T-helper 2 cell treated with Interferon-gamma antibody and Interleukin-4, amounts not matched to agents 5 μg/mL and 100 μg/mL, for 36 hours (primary cell): ENCODE measurements at regions not wholly inside any gene's neighbourhood (a gene's known extent, or its start where the extent isn't known, plus 50 kb on each side); places are given as distances from the start of the nearest gene placed in this dataset.

Experiments used
- DNase-seq: peaks from one replicate; pipeline ENCODE4 v3.0.0; 2021; ENCODE audit warnings: low spot score
- H3K27ac Mint-ChIP-seq: one replicate; pipeline ENCODE4 v1.8.0; 2021; ENCODE audit warnings: mild to moderate bottlenecking, mixed read lengths
- H3K27me3 Mint-ChIP-seq: one replicate; pipeline ENCODE4 v1.8.0; 2021; ENCODE audit warnings: low read depth, mixed read lengths
- H3K36me3 Mint-ChIP-seq: one replicate; pipeline ENCODE4 v1.8.0; 2021; ENCODE audit warnings: low read depth, mixed read lengths
- H3K4me1 Mint-ChIP-seq: one replicate; pipeline ENCODE4 v1.8.0; 2021; ENCODE audit warnings: low read depth, mixed read lengths
- H3K4me3 Mint-ChIP-seq: one replicate; pipeline ENCODE4 v1.8.0; 2022; ENCODE audit warnings: mild to moderate bottlenecking, moderate library complexity, mixed read lengths
- H3K9me3 Mint-ChIP-seq: one replicate; pipeline ENCODE4 v1.8.0; 2021; ENCODE audit warnings: mixed read lengths

GRCh38 chr19:30884146-30884812 lies 465.0 kb downstream of the TSHZ3 start:
- no peaks in the 10 kb centered on the region for H3K27me3 Mint-ChIP-seq
- H3K4me1 Mint-ChIP-seq, result no peaks in the 10 kb centered on the region
- no peak overlapping the region for H3K4me3 Mint-ChIP-seq
- H3K36me3 Mint-ChIP-seq, result no peaks in the 10 kb centered on the region
- DNase-seq, result no peak
- H3K27ac Mint-ChIP-seq, result no peak overlapping the region
- H3K9me3 Mint-ChIP-seq, result no peaks in the 10 kb centered on the region

DNA sequence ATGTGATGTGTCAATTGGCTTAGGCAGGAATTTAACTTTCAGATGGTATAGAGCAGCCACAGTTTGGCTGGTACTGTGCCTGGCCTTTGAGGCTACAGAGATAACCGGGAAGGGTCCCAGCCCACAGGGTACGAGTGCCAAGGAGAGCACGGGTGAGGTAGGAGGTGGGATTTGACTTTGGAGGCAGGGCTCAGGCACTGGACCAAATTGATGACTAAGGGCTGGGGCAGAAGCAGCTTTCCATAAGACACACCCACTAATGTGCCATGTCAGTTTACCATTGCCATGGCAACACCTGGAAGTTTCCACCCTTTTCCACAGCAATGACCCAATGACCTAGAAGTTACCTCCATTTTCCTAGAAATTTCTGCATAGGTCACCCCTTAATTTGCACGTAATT lies 466.2 kb downstream of the TSHZ3 start:
- no peak for DNase-seq
- Mint-ChIP-seq H3K36me3 (no peaks in the 10 kb centered on the region), H3K27me3 (no peaks in the 10 kb centered on the region), H3K27ac (no peak overlapping the region), H3K9me3 (no peaks in the 10 kb centered on the region), H3K4me3 (no peak overlapping the region), H3K4me1 (no peaks in the 10 kb centered on the region)

- Mint-ChIP-seq H3K4me3 (no peak overlapping the region), H3K9me3 (no peaks in the 10 kb centered on the region), H3K4me1 (no peaks in the 10 kb centered on the region), H3K27ac (no peak overlapping the region), H3K36me3 (no peaks in the 10 kb centered on the region), H3K27me3 (no peaks in the 10 kb centered on the region)
- no peak for DNase-seq
Measured at GRCh38 chr19:30882411-30883005, 466.7 kb downstream of the TSHZ3 start.

- no peaks in the 10 kb centered on the region for H3K36me3 Mint-ChIP-seq
- no peaks in the 10 kb centered on the region for H3K9me3 Mint-ChIP-seq
- H3K27me3 Mint-ChIP-seq, result no peaks in the 10 kb centered on the region
- no peak overlapping the region for H3K4me3 Mint-ChIP-seq
- H3K4me1 Mint-ChIP-seq, result no peaks in the 10 kb centered on the region
- DNase-seq, result no peak
- H3K27ac Mint-ChIP-seq, result no peak overlapping the region
Measured at GRCh38 chr19:30881930-30882329, 467.3 kb downstream of the TSHZ3 start.

GRCh38 chr19:30881281-30881680 lies 468.0 kb downstream of the TSHZ3 start:
- H3K4me1 Mint-ChIP-seq, result no peaks in the 10 kb centered on the region

GRCh38 chr19:30880551-30880950 lies 468.7 kb downstream of the TSHZ3 start:
- no peak overlapping the region for H3K27ac Mint-ChIP-seq
- no peaks in the 10 kb centered on the region for H3K27me3 Mint-ChIP-seq
- H3K36me3 Mint-ChIP-seq, result no peaks in the 10 kb centered on the region
- no peaks in the 10 kb centered on the region for H3K4me1 Mint-ChIP-seq
- no peaks in the 10 kb centered on the region for H3K9me3 Mint-ChIP-seq
- H3K4me3 Mint-ChIP-seq, result no peak overlapping the region
- no peak for DNase-seq

More at GRCh38 chr19:30881281-30881680, 468.0 kb downstream of the TSHZ3 start:
- H3K36me3 Mint-ChIP-seq, result no peaks in the 10 kb centered on the region
- H3K4me3 Mint-ChIP-seq, result no peak overlapping the region
- H3K9me3 Mint-ChIP-seq, result no peaks in the 10 kb centered on the region
- no peaks in the 10 kb centered on the region for H3K27me3 Mint-ChIP-seq
- no peak for DNase-seq
- no peak overlapping the region for H3K27ac Mint-ChIP-seq

GRCh38 chr19:30880151-30880550 lies 469.1 kb downstream of the TSHZ3 start:
- Mint-ChIP-seq H3K4me3 (no peak overlapping the region), H3K9me3 (no peaks in the 10 kb centered on the region), H3K36me3 (no peaks in the 10 kb centered on the region), H3K27ac (no peak overlapping the region), H3K4me1 (no peaks in the 10 kb centered on the region), H3K27me3 (no peaks in the 10 kb centered on the region)
- no peak for DNase-seq

GRCh38 chr19:30879736-30880135 lies 469.5 kb downstream of the TSHZ3 start:
- Mint-ChIP-seq H3K9me3 (no peaks in the 10 kb centered on the region), H3K27ac (no peak overlapping the region), H3K27me3 (no peaks in the 10 kb centered on the region), H3K4me1 (no peaks in the 10 kb centered on the region), H3K4me3 (no peak overlapping the region), H3K36me3 (no peaks in the 10 kb centered on the region)
- no peak for DNase-seq

DNA sequence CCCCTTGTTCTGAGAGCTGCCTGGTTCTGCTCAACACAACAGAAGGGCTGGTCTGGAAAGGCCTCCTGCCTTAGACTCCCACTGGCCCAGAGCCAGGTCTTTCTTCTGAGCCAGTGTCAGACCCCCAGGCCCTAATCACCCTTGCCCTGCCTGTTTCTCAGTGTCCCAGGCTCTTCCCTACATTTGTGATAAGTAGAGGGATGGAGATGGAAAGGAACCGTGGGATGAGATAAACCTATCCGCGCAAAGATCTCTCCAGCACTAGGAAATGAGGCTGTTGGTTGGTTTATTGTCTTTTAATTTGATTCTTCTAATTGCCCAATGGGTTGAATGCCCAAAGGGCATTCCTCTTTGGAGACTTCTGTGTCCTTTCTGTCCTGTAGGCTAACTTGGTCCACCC lies 470.0 kb downstream of the TSHZ3 start:
- no peaks in the 10 kb centered on the region for H3K36me3 Mint-ChIP-seq
- no peaks in the 10 kb centered on the region for H3K4me1 Mint-ChIP-seq

DNA sequence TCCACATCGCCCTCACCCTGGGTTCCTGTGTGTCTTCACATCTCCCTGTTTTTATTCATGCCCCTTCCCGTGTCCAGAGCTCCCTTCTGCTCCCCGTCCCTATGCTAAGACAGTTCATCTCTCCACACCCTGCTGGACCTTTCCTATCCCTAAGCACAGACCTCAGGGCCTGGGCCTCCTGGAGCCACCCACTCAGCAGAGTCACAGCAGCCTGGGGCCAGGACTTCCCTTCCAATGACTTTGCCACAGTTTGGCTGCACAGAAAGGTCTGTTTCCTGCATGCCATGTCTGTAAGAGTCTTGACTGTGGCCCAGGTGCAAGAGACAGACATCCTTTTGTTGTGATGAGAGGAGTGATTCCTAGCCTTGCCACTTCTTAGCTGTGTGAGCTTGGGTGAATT lies 470.7 kb downstream of the TSHZ3 start:
- H3K27ac Mint-ChIP-seq, result no peak overlapping the region
- no peaks in the 10 kb centered on the region for H3K27me3 Mint-ChIP-seq
- no peak for DNase-seq
- no peaks in the 10 kb centered on the region for H3K36me3 Mint-ChIP-seq
- no peak overlapping the region for H3K4me3 Mint-ChIP-seq
- H3K9me3 Mint-ChIP-seq, result no peaks in the 10 kb centered on the region
- H3K4me1 Mint-ChIP-seq, result no peaks in the 10 kb centered on the region

More for the DNA sequence above, 470.0 kb downstream of the TSHZ3 start:
- no peaks in the 10 kb centered on the region for H3K9me3 Mint-ChIP-seq
- no peak overlapping the region for H3K27ac Mint-ChIP-seq
- no peak overlapping the region for H3K4me3 Mint-ChIP-seq
- DNase-seq, result no peak
- H3K27me3 Mint-ChIP-seq, result no peaks in the 10 kb centered on the region

GRCh38 chr19:30877661-30878113 lies 471.5 kb downstream of the TSHZ3 start:
- DNase-seq, result no peak
- no peaks in the 10 kb centered on the region for H3K4me1 Mint-ChIP-seq
- H3K9me3 Mint-ChIP-seq, result no peaks in the 10 kb centered on the region
- H3K27ac Mint-ChIP-seq, result no peak overlapping the region
- no peaks in the 10 kb centered on the region for H3K36me3 Mint-ChIP-seq
- H3K27me3 Mint-ChIP-seq, result no peaks in the 10 kb centered on the region
- no peak overlapping the region for H3K4me3 Mint-ChIP-seq

- Mint-ChIP-seq H3K4me1 (no peaks in the 10 kb centered on the region), H3K9me3 (no peaks in the 10 kb centered on the region), H3K27me3 (no peaks in the 10 kb centered on the region), H3K36me3 (no peaks in the 10 kb centered on the region), H3K4me3 (no peak overlapping the region), H3K27ac (no peak overlapping the region)
- DNase-seq, result no peak
Measured at GRCh38 chr19:30873691-30874090, 475.5 kb downstream of the TSHZ3 start.

DNA sequence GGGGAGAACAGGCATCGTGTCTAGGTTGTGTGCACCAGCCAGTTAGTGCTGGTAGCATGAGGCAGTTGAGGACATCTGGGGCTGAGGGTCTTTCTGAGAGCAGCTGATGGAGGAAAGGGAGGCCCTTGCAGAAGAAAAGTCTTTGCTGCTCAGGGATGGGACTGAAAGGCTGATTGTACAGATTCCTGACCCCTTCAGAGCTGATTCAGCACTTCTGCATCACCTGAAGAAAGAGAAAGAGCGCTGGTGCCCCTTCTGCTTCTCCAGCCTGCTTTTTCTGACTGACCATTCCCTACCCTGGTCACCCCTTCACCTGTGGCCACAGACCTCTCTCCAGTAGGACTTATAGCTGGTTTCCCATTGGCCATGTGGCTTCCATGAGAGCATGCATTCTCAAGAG lies 476.2 kb downstream of the TSHZ3 start:
- H3K4me3 Mint-ChIP-seq, result no peak overlapping the region

DNA sequence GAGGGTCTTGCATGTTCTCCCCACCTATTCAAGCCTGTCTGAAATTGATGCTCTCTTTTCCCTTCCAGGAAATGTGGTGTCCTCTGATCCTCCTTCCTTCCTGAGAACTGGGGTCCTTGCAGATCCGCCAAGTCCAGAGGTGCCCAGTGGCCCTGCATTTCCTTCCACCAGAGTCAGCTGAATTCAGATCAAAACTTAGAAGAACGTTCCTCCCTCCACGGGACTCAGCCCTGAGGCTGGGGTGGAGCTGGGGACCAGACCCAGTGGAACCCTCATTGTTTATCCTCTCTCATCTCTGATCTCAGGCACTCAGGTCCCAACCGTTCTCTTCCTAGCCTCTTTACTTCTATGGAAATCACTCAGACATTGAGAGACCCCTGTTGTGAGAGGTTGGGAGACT lies 477.3 kb downstream of the TSHZ3 start:
- Mint-ChIP-seq H3K36me3 (no peaks in the 10 kb centered on the region), H3K4me1 (no peaks in the 10 kb centered on the region), H3K27me3 (no peaks in the 10 kb centered on the region), H3K27ac (no peak overlapping the region), H3K4me3 (no peak overlapping the region), H3K9me3 (no peaks in the 10 kb centered on the region)
- DNase-seq, result no peak

More for the DNA sequence above, 476.2 kb downstream of the TSHZ3 start:
- no peaks in the 10 kb centered on the region for H3K4me1 Mint-ChIP-seq
- no peaks in the 10 kb centered on the region for H3K36me3 Mint-ChIP-seq
- no peaks in the 10 kb centered on the region for H3K27me3 Mint-ChIP-seq
- DNase-seq, result no peak
- no peak overlapping the region for H3K27ac Mint-ChIP-seq
- no peaks in the 10 kb centered on the region for H3K9me3 Mint-ChIP-seq

- no peak overlapping the region for H3K27ac Mint-ChIP-seq
- no peaks in the 10 kb centered on the region for H3K36me3 Mint-ChIP-seq
- no peaks in the 10 kb centered on the region for H3K4me1 Mint-ChIP-seq
- H3K9me3 Mint-ChIP-seq, result no peaks in the 10 kb centered on the region
- DNase-seq, result no peak
- H3K4me3 Mint-ChIP-seq, result no peak overlapping the region
- no peaks in the 10 kb centered on the region for H3K27me3 Mint-ChIP-seq
Measured at GRCh38 chr19:30870876-30871275, 478.4 kb downstream of the TSHZ3 start.
